ENCODE measurements at regions not wholly inside any gene's neighbourhood (a gene's known extent, or its start where the extent isn't known, plus 50 kb on each side); places are given as distances from the start of the nearest gene placed in this dataset.

DNA sequence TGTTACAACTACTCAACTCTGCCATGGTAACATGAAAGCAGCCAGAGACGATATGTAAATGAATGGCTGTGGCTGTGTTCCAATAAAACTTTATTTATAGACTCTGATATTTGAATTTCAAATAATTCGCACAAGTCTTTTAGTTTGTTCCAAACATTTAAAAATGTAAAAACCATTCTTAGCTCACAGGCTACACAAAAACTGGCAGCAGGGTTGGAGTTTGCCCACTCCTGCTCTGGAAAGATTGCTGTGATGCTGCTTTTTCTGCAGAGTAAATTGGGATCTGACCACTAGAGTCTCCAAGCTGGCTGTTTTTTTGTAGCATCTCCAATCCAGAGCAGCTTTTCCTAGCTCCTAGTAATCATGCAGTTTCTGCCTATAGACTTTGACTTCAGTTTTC, 157.5 kb downstream of the CHRM3 start:
- TF ChIP-seq, protein P1, sequence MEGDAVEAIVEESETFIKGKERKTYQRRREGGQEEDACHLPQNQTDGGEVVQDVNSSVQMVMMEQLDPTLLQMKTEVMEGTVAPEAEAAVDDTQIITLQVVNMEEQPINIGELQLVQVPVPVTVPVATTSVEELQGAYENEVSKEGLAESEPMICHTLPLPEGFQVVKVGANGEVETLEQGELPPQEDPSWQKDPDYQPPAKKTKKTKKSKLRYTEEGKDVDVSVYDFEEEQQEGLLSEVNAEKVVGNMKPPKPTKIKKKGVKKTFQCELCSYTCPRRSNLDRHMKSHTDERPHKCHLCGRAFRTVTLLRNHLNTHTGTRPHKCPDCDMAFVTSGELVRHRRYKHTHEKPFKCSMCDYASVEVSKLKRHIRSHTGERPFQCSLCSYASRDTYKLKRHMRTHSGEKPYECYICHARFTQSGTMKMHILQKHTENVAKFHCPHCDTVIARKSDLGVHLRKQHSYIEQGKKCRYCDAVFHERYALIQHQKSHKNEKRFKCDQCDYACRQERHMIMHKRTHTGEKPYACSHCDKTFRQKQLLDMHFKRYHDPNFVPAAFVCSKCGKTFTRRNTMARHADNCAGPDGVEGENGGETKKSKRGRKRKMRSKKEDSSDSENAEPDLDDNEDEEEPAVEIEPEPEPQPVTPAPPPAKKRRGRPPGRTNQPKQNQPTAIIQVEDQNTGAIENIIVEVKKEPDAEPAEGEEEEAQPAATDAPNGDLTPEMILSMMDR (IDR thresholded peaks at IDR 0.05; ENCODE audit: poor library complexity) = no peak
- TF ChIP-seq EZH2 (IDR thresholded peaks at IDR 0.05; ENCODE audit: borderline replicate concordance) = no peak
- no peak for TF ChIP-seq EZH2phosphoT487 (IDR thresholded peaks at IDR 0.05; ENCODE audit: low read depth, severe bottlenecking, unreplicated experiment)

All from hepatocyte (in vitro differentiated cells).